Stimulated activated CD8-positive, alpha-beta memory T cell treated with anti-CD3 and anti-CD28 coated beads, Interleukin-7, amount 100 ng/mL, for 4 hours (primary cell): ENCODE measurements at regions not wholly inside any gene's neighbourhood (a gene's known extent, or its start where the extent isn't known, plus 50 kb on each side); places are given as distances from the start of the nearest gene placed in this dataset.

Source experiments
- DNase-seq, 2 donors: peaks; one replicate each; pipeline ENCODE4 v3.0.0-alpha.2; 2020; ENCODE audit warnings: low read depth in 2 of 2

DNA sequence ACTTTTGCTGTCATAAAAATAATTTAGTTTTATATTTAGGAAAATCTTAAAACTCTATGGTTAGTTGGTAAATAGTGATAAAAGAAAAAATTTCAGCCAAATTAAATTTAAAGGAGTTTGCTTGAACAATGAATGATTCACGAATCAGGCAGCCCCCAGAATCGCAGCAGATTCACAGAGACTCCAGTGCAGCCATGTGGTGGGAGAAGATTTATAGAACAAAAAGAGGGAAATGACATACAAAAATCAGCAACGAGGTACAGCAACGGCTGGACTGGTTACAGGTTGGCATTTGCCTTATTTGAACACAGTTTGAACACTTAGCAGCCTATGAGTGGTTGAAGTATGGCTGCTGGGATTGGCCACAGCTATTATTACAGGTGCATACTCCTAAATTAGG lies 96.4 kb upstream of the MYCBP2 start:
- DNase-seq, result no peak

DNA sequence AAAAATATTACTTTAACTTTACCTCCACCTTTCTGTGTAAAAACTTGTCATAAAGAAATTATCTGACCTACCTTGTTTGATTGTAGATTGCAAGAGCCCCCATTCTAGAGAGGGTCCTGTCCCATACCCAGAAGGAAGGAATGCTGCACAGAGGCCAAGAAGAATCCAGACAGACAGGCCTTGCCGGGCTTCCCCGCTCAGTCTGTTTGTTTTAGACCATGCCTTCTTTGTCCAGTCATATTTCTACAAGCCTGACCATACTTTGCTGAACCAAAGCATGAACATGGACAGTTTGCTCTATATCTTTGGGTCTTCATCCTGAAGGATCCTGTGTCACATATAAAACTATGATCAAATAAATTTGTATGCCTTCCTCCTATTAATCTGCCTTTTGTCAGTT lies 95.8 kb upstream of the MYCBP2 start:
- DNase-seq, result no peak

DNA sequence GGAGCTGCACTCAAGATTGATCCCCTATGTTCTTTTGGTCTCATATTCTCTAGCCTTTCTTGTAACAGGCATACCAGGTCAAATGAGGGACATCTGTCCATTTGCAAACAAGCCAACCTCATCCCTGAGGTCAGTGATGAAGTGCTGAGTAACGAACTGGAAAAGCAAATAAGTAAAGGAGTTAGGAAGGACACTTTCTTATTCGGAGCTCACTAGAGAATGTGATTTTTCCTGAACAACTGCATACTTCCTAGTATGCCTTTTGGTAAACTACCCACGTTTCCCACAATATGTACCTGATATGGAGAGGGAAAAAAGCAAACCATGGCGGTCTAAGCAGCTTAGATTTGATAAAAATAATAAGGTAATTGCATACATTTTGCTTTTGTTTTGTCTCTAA lies 91.0 kb upstream of the MYCBP2 start:
- DNase-seq, result no peak

GRCh38 chr13:77416666-77417212 lies 89.8 kb upstream of the MYCBP2 start:
- no peak for DNase-seq

- no peak for DNase-seq
Observed at GRCh38 chr13:77415253-77416071, 88.6 kb upstream of the MYCBP2 start.

- DNase-seq, result no peak
Observed at GRCh38 chr13:77412860-77413259, 86.0 kb upstream of the MYCBP2 start.

- DNase-seq, result no peak
Observed at GRCh38 chr13:77412116-77412635, 85.3 kb upstream of the MYCBP2 start.

- DNase-seq, result no peak
Observed at GRCh38 chr13:77409412-77409811, 82.5 kb upstream of the MYCBP2 start.

DNA sequence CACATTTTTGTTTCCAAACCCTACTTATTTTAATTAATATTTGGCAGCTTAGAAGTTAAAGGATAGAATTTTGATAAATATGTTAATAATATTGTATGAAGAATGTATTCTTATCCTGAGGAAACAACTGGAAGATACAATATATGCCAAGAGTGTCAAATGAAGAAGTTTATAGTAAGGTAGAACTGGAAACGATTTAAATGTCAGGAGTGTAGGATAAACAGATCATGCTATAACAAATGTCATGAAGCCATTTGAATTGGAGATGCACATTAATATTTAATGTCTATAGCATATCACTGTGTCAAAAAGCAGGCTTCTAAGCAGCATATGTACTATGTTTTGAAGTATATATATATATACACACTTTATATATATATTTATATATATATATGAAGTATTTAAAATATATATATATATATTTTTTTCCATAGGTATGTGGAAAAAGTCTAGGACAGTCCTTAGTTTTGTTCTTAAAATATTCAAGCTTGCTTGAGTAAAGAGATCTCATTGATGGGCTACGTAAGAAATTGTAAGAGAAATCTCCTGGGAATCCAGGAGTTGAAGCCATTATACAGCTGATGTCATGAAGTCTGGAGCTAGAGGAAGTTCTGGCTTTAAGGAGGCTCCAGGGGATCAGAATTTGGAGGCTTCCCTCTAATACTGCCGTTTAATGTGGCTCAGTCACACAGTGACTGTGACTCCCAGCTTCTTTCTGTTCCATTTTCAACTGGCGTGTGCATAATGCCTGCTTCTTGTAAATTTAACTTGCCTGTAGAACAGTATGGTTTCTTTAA lies 79.9 kb upstream of the MYCBP2 start:
- no peak for DNase-seq

- DNase-seq, result no peak
Observed at GRCh38 chr13:77398825-77399620, 72.1 kb upstream of the MYCBP2 start.

- no peak for DNase-seq
Observed at GRCh38 chr13:77397636-77398035, 70.7 kb upstream of the MYCBP2 start.

DNA sequence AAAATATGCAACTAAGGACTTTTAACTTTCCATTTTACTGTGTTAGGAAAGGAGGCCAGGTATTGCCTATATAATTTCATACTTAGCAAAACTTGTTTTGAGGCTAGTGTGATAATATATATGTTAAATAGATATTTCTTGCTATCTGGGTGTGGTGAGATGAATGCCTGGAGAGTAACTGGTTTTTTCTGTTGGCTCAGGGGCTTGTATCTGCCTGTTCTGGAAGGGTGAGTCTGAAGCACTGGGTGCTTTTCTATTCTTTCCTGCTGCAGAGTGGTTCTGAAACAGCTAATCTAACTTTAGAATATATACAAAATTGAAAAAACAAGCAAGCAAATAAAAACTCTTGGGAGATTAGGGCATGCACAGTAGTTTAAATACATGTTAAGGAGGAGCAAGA lies 64.6 kb upstream of the MYCBP2 start:
- DNase-seq, result no peak

GRCh38 chr13:77390391-77390790 lies 63.5 kb upstream of the MYCBP2 start:
- no peak for DNase-seq

GRCh38 chr13:77389625-77390000 lies 62.7 kb upstream of the MYCBP2 start:
- no peak for DNase-seq

DNA sequence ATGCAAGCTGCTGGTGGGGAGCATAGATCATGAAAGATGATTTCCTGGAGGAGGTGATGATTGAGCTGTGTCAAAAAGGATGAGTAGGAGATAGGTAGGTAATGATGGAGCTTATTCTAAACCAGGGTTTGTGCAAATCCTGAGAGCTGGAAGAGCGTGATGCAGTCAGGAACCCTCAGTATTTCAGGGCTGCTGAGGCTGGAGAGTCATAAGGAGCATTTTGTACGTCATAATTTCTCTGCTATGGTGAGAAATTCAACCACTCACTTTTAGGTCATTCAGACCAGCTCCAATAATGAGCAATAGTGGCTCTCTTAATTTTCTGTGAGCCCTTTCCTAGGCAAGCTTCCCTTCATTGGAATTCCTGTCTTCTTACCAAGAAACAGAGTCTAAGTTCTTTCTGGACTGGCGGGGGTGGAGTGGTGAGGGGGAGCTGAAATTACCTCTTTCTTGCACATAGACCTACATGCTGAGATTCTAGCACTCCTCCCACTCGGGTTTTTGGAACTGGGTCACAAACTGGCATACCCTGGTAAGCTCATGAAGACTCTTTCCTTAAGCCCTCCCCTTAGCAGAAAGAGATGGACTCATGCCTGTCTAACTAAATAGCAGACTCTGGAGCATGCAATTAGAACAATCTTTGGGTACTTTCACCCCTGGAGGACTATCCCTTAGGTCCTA lies 62.2 kb upstream of the MYCBP2 start:
- DNase-seq, result no peak

- no peak for DNase-seq
Observed at GRCh38 chr13:77387607-77388200, 60.8 kb upstream of the MYCBP2 start.

DNA sequence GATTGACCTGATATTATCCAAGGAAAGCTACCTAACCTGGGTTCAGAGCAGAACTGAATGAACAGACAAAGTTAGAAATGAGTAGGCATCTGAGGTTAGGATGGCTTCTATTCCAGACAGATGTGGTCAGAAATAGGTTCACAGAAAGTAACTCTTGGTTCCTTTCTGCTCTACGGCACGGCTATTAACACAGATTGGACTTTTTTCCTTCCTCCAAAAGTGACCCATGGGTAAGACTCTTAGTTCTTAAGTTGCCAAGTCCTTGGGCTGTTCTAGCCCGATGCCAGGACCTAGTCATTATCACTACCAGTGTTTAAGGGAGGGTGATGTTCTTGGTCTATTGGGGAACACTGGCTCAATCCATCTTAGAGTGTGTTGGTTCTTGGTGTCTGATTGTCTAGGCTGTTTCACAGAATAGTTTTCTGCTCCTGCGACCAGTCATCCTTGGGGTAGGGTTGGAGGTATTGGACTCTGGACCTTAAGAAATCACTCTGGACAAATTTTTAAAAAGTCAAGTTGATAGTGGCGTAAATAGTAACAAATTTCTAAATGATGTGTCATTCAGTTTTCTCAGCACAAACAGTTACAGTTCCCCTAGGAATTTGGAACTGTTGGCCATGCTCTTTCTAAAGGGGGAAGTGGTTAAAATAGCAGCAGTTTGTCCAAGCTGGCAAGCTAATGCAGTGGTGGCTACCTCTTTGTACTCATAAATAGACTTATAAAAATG lies 60.1 kb upstream of the MYCBP2 start:
- no peak for DNase-seq

DNA sequence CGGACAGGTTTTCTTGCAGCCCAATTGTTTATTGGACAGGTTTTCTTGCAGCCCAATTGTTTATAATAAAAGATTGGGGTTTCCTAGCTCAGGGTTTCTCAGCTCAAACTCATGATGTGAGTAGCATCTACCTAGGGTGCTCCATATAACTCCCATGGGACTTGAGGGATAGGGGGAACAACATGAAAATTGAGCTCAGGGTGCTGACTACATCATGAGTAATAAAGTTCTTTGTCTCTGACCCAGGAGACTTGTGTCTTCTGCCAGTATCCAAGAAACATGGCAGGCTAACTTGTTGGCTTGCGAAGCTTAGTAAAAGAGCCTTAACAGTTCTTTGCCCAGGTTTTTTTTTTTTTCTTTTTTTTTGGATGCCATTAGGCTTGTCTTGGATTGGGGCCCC lies 59.2 kb upstream of the MYCBP2 start:
- DNase-seq, result no peak

- DNase-seq, result no peak
Observed at GRCh38 chr13:77384999-77385398, 58.1 kb upstream of the MYCBP2 start.

DNA sequence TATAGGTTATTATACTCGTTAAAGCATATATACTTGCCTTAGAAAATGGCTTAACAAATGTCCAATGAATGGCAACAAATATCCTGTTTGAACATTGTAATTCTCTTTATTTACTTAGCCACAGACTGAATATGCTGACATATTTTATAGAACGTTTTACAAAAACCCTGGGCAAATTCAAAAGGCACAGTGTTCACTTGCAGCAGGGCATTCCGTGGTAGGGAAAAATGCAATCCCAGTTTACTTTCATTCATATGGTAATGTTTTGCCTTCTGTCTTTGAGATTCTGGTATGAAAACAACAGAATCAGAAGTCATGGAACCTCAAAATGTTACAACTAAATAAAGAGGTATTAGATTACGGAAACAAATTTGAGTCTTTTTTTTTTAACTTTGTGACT lies 56.2 kb upstream of the MYCBP2 start:
- DNase-seq, result no peak
